Activated B cell treated with CpG ODN at 0.5 μM for 24 hours (primary cell): ENCODE measurements at regions not wholly inside any gene's neighbourhood (a gene's known extent, or its start where the extent isn't known, plus 50 kb on each side); places are given as distances from the start of the nearest gene placed in this dataset.

Source experiments
- ATAC-seq: fragments of 200-7000 bp; cut with Tn5 transposase; one replicate; pipeline ENCODE4 v1.10.0; 2021; ENCODE audit warnings: low read depth, mild to moderate bottlenecking, moderate library complexity
- CTCF ChIA-PET: fragments of 350-600 bp; sonication (Branson Sonifier 250); formaldehyde crosslinking; loops from one replicate; lab custom pipeline; 2021; ENCODE audit warnings: antibody characterized with exemption; lab: Charles Lee
- POLR2A ChIA-PET: fragments of 350-600 bp; sonication (Branson Sonifier 250); formaldehyde crosslinking; loops from one replicate; lab custom pipeline; 2021; ENCODE audit warnings: antibody characterized with exemption; lab: Charles Lee
- DNase-seq: peaks from one replicate; pipeline ENCODE4 v3.0.0; 2022
- H3K27ac Mint-ChIP-seq: one replicate; pipeline ENCODE4 v1.8.0; 2020; ENCODE audit warnings: mixed read lengths
- H3K27me3 Mint-ChIP-seq: one replicate; pipeline ENCODE4 v1.8.0; 2021; ENCODE audit warnings: mixed read lengths
- H3K36me3 Mint-ChIP-seq: one replicate; pipeline ENCODE4 v1.8.0; 2021; ENCODE audit warnings: low read depth, mixed read lengths
- H3K4me1 Mint-ChIP-seq: one replicate; pipeline ENCODE4 v1.8.0; 2021; ENCODE audit warnings: mixed read lengths
- H3K4me3 Mint-ChIP-seq: one replicate; pipeline ENCODE4 v1.8.0; 2020; ENCODE audit warnings: mild to moderate bottlenecking, mixed read lengths
- H3K9me3 Mint-ChIP-seq: one replicate; pipeline ENCODE4 v1.8.0; 2020; ENCODE audit warnings: mixed read lengths
- CTCF ChIP-seq: fragments of 200-600 bp; IDR thresholded peaks from one replicate; pipeline ENCODE4 v1.8.0; 2022; ENCODE audit warnings: antibody characterized with exemption, mild to moderate bottlenecking
- intact Hi-C: fragments of 100-400 bp; cut with micrococcal nuclease; formaldehyde crosslinking; loops from one replicate; pipeline ENCODE4 v1.15.1; 2024

- no peaks in the 10 kb centered on the region for H3K4me1 Mint-ChIP-seq
- H3K36me3 Mint-ChIP-seq, result no peaks in the 10 kb centered on the region
- ChIA-PET CTCF (no interaction called here), POLR2A (no interaction called here)
- intact Hi-C loops, result no loop called here
- no peaks in the 10 kb centered on the region for H3K9me3 Mint-ChIP-seq
- DNase-seq (no peak), ATAC-seq (no peak)
- H3K4me3 Mint-ChIP-seq, result no peak overlapping the region
- peaks cover 20% of the 10 kb centered on the region for H3K27me3 Mint-ChIP-seq
- TF ChIP-seq CTCF, result no peak
- H3K27ac Mint-ChIP-seq, result no peak overlapping the region
Measured at GRCh38 chr5:87768190-87768589, 355.5 kb upstream of the CCNH start.

DNA sequence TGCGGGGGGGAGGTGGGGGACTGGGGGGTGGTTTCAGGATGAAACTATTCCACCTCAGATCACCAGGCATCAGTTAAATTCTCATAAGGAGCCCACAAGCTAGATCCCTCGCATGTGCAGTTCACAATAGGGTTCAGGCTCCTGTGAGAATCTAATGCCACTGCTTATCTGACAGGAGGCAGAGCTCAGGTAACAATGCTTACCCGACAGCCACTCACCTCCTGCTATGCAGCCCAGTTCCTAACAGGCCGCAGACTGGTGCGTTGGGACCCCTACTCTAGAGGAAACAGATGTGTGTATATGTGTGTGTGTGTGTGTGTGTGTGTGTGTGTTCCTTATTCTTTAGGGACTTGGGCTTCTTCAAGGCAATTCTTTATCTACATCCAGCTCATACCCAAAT, 352.3 kb upstream of the CCNH start:
- no peak for TF ChIP-seq CTCF
- intact Hi-C loops, result no loop called here
- ATAC-seq (no peak), DNase-seq (no peak)
- Mint-ChIP-seq H3K27ac (no peak overlapping the region), H3K36me3 (no peaks in the 10 kb centered on the region), H3K4me3 (no peak overlapping the region), H3K9me3 (no peaks in the 10 kb centered on the region), H3K4me1 (no peaks in the 10 kb centered on the region), H3K27me3 (peaks cover 14% of the 10 kb centered on the region)
- POLR2A ChIA-PET, result no interaction called here
- CTCF ChIA-PET, result no interaction called here

DNA sequence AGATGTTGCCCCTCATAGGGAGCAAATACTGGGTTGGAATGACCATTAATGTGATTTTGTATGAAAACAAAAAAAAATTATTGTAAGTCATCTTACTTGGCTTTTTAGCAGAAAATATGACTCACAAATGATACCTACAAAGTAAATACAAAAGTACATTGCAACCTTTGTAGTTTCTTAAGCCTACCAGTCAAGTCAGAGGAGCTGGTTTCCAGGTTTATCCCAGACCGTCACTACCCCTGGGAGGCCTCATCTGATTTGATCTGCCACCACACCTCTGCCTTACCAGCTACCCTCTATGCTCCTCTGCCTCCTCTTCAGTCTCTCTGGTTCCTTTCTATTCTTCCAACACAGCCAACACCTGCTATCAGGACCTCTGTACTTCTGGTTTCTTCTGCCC, 349.9 kb upstream of the CCNH start:
- TF ChIP-seq CTCF, result no peak
- H3K9me3 Mint-ChIP-seq, result no peaks in the 10 kb centered on the region
- no peaks in the 10 kb centered on the region for H3K36me3 Mint-ChIP-seq
- peaks cover 6% of the 10 kb centered on the region for H3K27me3 Mint-ChIP-seq
- no peak for ATAC-seq
- H3K27ac Mint-ChIP-seq, result no peak overlapping the region
- DNase-seq, result no peak
- no peak overlapping the region for H3K4me3 Mint-ChIP-seq
- ChIA-PET POLR2A (no interaction called here), CTCF (no interaction called here)
- intact Hi-C loops, result no loop called here
- no peaks in the 10 kb centered on the region for H3K4me1 Mint-ChIP-seq

DNA sequence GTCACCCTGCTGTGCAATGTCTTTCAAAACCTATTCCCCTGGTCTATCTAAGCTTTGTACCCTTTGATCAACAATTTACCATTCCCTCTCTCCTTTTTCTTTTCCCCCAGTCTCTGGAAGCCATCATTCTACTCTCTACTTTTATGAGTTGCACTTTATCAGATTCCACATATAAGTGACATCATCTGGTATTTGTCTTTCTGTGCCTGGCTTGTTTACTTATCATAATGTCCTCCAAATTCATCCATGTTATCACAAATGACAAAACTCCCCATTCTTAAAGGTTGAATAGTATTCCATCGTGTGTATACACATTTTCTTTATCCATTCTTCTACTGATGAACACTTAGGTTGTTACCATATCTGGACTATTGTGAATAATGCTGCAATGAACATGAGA, 344.2 kb upstream of the CCNH start:
- POLR2A ChIA-PET, result no interaction called here

GRCh38 chr5:87755360-87755759, 342.6 kb upstream of the CCNH start:
- H3K4me1 Mint-ChIP-seq, result no peaks in the 10 kb centered on the region
- H3K9me3 Mint-ChIP-seq, result no peaks in the 10 kb centered on the region
- H3K27ac Mint-ChIP-seq, result no peak overlapping the region
- TF ChIP-seq CTCF, result no peak
- CTCF ChIA-PET, result no interaction called here
- H3K4me3 Mint-ChIP-seq, result no peak overlapping the region
- ATAC-seq, result no peak
- no peaks in the 10 kb centered on the region for H3K36me3 Mint-ChIP-seq
- POLR2A ChIA-PET, result no interaction called here
- H3K27me3 Mint-ChIP-seq, result peaks cover 2% of the 10 kb centered on the region
- intact Hi-C loops, result no loop called here
- DNase-seq, result no peak

More for the DNA sequence above, 344.2 kb upstream of the CCNH start:
- ATAC-seq (no peak), DNase-seq (no peak)
- CTCF ChIA-PET, result no interaction called here
- H3K4me1 Mint-ChIP-seq, result no peaks in the 10 kb centered on the region
- no peak overlapping the region for H3K4me3 Mint-ChIP-seq
- TF ChIP-seq CTCF, result no peak
- peaks cover 2% of the 10 kb centered on the region for H3K27me3 Mint-ChIP-seq
- no peak overlapping the region for H3K27ac Mint-ChIP-seq
- no peaks in the 10 kb centered on the region for H3K36me3 Mint-ChIP-seq
- intact Hi-C loops, result no loop called here
- H3K9me3 Mint-ChIP-seq, result no peaks in the 10 kb centered on the region
